ENCODE measurements at regions not wholly inside any gene's neighbourhood (a gene's known extent, or its start where the extent isn't known, plus 50 kb on each side); places are given as distances from the start of the nearest gene placed in this dataset.

DNA sequence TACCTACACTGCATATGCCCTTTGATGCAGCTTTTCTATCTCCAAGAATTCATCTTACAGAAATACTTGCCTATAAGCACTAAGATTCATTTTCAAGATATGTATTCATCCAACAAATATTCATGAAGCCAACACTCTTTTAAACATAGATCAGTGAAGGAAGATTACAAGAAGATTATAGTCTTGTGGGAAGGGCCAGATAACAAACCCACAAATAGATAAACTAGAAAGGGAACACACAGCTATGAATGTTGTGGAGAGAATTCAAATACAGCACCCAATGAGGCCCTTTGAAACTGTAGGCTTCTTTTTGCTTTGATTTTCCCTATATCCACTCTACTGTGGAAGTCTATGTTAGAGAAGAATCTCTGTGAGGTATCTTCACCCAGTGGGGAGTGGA lies 186.7 kb upstream of the RBMS1 start:
- H3K27me3 ChIP-seq (ENCODE audit: insufficient read depth, low read length, poor library complexity, severe bottlenecking): no peaks in the 10 kb centered on the region
- no peaks in the 10 kb centered on the region for H3K36me3 ChIP-seq (ENCODE audit: insufficient read depth, low read length)
- H3K9me2 ChIP-seq (replicated peaks; ENCODE audit: low read depth, low read length): no peaks in the 10 kb centered on the region
- no peaks in the 10 kb centered on the region for H3K9me3 ChIP-seq (ENCODE audit: insufficient read depth, low read depth, low read length)
- H3K4me3 ChIP-seq (ENCODE audit: low read length, poor library complexity, severe bottlenecking): no peak overlapping the region
- no peaks in the 10 kb centered on the region for H3K4me1 ChIP-seq (ENCODE audit: insufficient read depth, low read length, poor library complexity, severe bottlenecking)
- no peak overlapping the region for H3K9ac ChIP-seq (ENCODE audit: low read depth, low read length, poor library complexity, severe bottlenecking)
- H3K4me2 ChIP-seq (ENCODE audit: low read depth, low read length, poor library complexity, severe bottlenecking): no peak overlapping the region
- no peaks in the 10 kb centered on the region for H3F3A ChIP-seq (ENCODE audit: low read depth)
- H3K79me2 ChIP-seq (ENCODE audit: insufficient read depth, low read length): no peaks in the 10 kb centered on the region
- no peak overlapping the region for H2AFZ ChIP-seq (ENCODE audit: low read length)
- no peak for TF ChIP-seq EZH2phosphoT487 (IDR thresholded peaks at IDR 0.05; ENCODE audit: borderline replicate concordance)
- TF ChIP-seq, protein P1, sequence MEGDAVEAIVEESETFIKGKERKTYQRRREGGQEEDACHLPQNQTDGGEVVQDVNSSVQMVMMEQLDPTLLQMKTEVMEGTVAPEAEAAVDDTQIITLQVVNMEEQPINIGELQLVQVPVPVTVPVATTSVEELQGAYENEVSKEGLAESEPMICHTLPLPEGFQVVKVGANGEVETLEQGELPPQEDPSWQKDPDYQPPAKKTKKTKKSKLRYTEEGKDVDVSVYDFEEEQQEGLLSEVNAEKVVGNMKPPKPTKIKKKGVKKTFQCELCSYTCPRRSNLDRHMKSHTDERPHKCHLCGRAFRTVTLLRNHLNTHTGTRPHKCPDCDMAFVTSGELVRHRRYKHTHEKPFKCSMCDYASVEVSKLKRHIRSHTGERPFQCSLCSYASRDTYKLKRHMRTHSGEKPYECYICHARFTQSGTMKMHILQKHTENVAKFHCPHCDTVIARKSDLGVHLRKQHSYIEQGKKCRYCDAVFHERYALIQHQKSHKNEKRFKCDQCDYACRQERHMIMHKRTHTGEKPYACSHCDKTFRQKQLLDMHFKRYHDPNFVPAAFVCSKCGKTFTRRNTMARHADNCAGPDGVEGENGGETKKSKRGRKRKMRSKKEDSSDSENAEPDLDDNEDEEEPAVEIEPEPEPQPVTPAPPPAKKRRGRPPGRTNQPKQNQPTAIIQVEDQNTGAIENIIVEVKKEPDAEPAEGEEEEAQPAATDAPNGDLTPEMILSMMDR (conservative IDR thresholded peaks at IDR 0.05; ENCODE audit: low read length): no peak
- no peaks in the 10 kb centered on the region for H4K20me1 ChIP-seq (ENCODE audit: insufficient read depth, low read length, poor library complexity, severe bottlenecking)

DNA sequence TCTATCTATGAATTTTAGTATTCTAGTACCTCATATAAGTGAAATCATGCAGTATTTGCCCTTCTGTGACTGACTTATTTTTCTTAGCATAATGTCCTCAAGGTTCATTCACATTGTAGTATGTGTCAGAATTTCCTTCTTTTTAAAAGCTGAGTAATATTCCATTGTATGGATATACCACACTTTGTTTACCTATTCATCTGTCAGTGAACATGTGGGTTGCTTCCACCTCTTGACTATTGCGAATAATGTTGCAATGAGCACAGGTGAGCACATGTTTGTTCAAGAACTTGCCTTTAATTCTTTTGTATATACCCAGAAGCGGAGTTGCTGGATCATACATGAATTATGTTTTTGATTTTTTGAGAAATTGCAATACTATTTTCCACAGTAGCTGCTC lies 187.4 kb upstream of the RBMS1 start:
- TF ChIP-seq, protein P1 (conservative IDR thresholded peaks at IDR 0.05; ENCODE audit: low read length): no peak
- no peak for TF ChIP-seq EZH2phosphoT487 (IDR thresholded peaks at IDR 0.05; ENCODE audit: borderline replicate concordance)
- Histone ChIP-seq H3K9ac (ENCODE audit: low read depth, low read length, poor library complexity, severe bottlenecking) (no peak overlapping the region), H3K36me3 (ENCODE audit: insufficient read depth, low read length) (no peaks in the 10 kb centered on the region), H3K4me3 (ENCODE audit: low read length, poor library complexity, severe bottlenecking) (no peak overlapping the region), H2AFZ (ENCODE audit: low read length) (no peak overlapping the region), H3K4me2 (ENCODE audit: low read depth, low read length, poor library complexity, severe bottlenecking) (no peak overlapping the region), H3F3A (ENCODE audit: low read depth) (no peaks in the 10 kb centered on the region), H3K9me2 (replicated peaks; ENCODE audit: low read depth, low read length) (no peaks in the 10 kb centered on the region), H4K20me1 (ENCODE audit: insufficient read depth, low read length, poor library complexity, severe bottlenecking) (no peaks in the 10 kb centered on the region), H3K4me1 (ENCODE audit: insufficient read depth, low read length, poor library complexity, severe bottlenecking) (no peaks in the 10 kb centered on the region), H3K79me2 (ENCODE audit: insufficient read depth, low read length) (no peaks in the 10 kb centered on the region), H3K9me3 (ENCODE audit: insufficient read depth, low read depth, low read length) (no peaks in the 10 kb centered on the region), H3K27me3 (ENCODE audit: insufficient read depth, low read length, poor library complexity, severe bottlenecking) (no peaks in the 10 kb centered on the region)

DNA sequence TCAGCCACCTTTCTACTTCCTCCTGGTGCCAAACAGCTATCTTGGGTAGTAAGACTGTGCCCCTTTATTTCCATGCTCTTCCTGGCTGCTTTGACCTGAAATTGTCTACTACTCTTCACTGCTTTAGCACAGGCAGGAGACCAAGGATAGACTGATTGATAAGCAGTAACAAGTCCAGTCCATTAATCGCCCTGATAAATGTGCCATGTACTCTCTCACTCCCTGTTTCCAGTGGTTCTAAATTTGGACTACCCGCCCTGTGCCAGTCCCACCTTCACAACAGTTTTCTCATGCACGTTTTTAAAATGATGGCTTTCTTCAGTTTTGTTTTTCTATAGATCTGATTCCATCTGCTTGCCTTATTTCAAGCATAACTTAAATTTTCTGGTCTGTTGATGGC lies 189.6 kb upstream of the RBMS1 start:
- no peak overlapping the region for H3K4me2 ChIP-seq (ENCODE audit: low read depth, low read length, poor library complexity, severe bottlenecking)
- no peak overlapping the region for H3K9ac ChIP-seq (ENCODE audit: low read depth, low read length, poor library complexity, severe bottlenecking)
- no peaks in the 10 kb centered on the region for H3K27me3 ChIP-seq (ENCODE audit: insufficient read depth, low read length, poor library complexity, severe bottlenecking)
- no peaks in the 10 kb centered on the region for H3F3A ChIP-seq (ENCODE audit: low read depth)
- H3K79me2 ChIP-seq (ENCODE audit: insufficient read depth, low read length): no peaks in the 10 kb centered on the region
- no peaks in the 10 kb centered on the region for H3K36me3 ChIP-seq (ENCODE audit: insufficient read depth, low read length)
- no peaks in the 10 kb centered on the region for H3K4me1 ChIP-seq (ENCODE audit: insufficient read depth, low read length, poor library complexity, severe bottlenecking)
- H4K20me1 ChIP-seq (ENCODE audit: insufficient read depth, low read length, poor library complexity, severe bottlenecking): no peaks in the 10 kb centered on the region
- no peaks in the 10 kb centered on the region for H3K9me3 ChIP-seq (ENCODE audit: insufficient read depth, low read depth, low read length)
- no peak overlapping the region for H3K4me3 ChIP-seq (ENCODE audit: low read length, poor library complexity, severe bottlenecking)
- no peaks in the 10 kb centered on the region for H3K9me2 ChIP-seq (replicated peaks; ENCODE audit: low read depth, low read length)
- no peak for TF ChIP-seq EZH2phosphoT487 (IDR thresholded peaks at IDR 0.05; ENCODE audit: borderline replicate concordance)
- TF ChIP-seq, protein P1 (conservative IDR thresholded peaks at IDR 0.05; ENCODE audit: low read length): no peak
- peak overlapping the region; percentile 46; the same call in 1 of the 2 replicates for H2AFZ ChIP-seq (ENCODE audit: low read length)

Measured in Loucy (cell line).